ENCODE measurements at regions not wholly inside any gene's neighbourhood (a gene's known extent, or its start where the extent isn't known, plus 50 kb on each side); places are given as distances from the start of the nearest gene placed in this dataset.
"Not testable (repeated sequence)": the region's sequence is repeated elsewhere in the genome, so short reads cannot be mapped to it uniquely, and the experiment has no call there.

DNA sequence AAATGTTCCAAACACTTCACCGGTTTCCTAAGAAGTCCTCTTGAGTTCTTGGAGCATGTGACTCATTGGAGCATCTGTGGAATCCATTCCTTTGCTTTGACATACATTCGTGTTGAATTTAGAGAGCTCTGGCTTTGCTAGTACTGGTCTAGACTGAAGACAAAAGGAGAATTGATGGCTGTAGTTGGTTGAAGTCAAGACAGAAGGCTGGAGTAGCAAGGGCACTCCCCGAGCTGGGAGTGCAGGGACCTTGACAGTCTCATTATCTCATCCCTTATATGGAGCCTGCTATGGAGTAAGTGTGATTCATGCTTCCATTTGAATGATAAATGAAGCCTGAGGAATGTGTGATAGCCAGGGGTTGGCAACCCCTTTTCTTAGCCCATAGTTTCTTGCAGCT lies 1249.1 kb downstream of the TYW1 start:
- no peak for DNase-seq (ENCODE audit: low spot score)

DNA sequence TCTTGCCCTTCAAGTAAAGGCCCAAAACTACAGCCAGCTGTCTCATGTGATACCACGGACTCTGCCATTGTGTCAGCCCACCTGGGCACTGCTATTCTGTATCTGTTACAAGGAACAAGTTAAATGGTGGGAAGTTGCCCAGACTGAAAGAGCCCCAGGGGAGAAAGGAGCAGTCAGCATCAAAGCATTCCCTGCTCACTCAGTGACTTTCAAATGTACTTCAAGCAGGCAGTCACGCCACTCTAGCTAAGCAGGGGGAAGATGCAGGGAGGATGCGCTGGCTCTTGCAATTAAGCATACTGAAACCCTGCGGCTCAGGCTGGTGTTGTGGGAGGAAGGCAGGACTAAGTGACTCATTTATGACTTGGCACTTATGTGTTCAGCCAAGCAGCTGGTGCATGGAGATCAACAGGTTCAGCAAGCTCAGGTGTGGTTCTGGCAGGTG lies 1249.6 kb downstream of the TYW1 start:
- no peak for DNase-seq (ENCODE audit: low spot score)

DNA sequence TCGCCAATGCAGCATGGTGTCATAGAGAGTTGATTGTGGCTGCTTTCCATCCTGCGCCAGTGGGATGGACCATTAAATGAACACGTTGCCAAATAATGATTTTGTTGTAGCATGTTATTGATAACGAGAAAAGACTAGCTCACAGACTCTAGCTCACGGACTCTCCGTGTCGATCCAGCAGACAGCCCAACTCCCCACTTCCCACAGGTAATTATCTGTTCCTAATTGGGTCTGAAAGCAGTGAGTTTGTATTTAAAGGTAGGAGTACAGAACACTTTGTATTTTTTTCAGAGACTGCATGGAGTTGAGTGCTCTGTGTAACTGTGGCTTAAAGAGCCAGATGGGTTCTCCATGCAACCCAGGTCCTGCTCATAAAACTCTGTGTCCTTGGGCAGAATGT lies 1250.5 kb downstream of the TYW1 start:
- no peak for DNase-seq (ENCODE audit: low spot score)

DNA sequence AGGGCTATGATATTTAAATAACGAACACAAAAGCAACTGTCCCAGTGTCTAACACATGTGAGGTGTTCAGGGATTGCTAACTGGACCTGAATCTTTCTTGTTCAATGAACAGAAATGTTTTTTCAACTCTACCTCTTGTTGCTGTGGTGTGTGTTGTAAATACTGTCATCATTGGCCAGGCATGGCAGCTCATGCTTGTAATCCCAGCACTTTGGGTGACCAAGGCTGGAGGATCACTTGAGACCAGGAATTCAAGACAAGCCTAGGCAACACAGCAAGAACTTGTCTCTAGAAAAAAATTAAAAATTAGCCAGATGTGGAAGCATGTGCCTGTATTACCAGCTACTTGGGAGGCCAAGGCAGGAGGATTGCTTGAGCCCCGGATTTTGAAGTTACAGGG lies 1250.9 kb downstream of the TYW1 start:
- DNase-seq (ENCODE audit: low spot score): no peak

DNA sequence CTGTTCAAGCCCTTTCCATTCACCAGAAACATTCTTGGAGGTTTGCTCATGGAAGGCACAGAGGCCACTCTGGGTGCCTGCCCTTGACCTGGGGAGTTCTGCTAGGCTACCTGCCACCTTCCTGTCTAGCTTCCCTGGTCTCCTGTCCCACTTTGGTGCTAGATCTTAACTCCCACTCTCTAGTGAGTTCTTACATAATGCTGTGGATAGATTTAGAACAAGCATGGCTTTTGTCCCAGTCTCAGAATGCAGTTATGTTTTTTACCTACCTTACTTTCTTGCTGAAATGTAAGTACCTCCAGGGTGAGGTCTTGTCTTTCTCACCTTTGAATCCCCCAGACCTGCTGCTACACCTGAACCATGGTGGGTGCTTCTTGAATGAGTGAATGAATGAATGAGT lies 1252.3 kb downstream of the TYW1 start:
- no peak for DNase-seq (ENCODE audit: low spot score)

DNA sequence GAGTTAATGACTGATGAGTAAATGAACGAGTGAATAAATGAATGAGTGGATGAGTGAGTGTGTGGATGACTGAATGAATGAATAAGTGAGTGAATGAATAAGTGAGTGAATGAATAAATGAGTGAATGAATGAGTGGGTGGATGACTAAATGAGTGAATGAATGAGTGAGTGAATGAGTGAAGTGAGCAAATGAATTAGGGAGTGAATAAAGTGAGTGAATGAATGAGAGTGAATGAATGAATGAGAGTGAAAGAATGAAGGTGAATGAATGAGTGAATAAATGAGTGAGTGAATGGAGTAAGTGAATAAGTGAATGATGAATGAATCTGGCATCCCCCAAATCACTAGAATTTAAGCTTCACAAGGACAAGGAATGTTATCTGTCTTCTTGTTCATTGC lies 1253.0 kb downstream of the TYW1 start:
- no peak for DNase-seq (ENCODE audit: low spot score)

DNA sequence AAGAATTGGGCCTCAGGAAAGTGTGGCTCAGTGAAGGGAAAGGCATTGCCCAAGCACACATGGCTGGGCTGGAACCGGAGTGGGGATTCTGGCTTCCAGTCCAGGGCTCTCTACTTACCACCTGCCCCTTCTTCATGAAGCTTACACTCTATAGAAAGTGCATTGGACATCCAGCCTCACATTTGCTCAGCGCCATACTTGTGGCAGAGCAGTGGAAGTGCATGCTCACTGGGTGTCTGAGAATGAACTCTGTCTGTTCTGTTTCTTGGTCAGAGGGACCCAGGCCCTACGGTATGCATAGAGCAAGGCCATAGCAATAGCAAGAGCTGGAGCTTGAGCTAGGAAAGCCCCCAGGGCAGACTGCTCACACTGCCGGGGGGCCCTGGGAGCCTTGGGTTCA lies 1253.5 kb downstream of the TYW1 start:
- DNase-seq (ENCODE audit: low spot score): no peak

DNA sequence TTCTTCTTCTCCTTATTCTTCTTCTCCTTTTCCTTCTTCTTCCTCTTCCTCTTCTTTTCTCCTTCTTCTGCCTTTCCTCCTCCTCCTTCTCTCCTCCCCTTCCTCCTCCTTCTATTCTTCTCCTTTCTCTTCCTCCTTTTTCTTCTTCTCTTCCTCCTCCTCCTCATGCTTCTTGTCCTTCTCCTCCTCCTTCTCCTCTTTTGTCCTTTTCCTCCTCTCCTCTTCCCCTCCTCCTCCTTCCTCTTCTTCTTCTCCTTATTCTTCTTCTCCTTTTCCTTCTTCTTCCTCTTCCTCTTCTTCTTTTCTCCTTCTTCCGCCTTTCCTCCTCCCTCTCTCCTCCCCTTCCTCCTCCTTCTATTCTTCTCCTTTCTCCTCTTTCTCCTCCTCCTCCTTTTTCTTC lies 1258.2 kb downstream of the TYW1 start:
- DNase-seq (ENCODE audit: low spot score): not testable (repeated sequence)

DNA sequence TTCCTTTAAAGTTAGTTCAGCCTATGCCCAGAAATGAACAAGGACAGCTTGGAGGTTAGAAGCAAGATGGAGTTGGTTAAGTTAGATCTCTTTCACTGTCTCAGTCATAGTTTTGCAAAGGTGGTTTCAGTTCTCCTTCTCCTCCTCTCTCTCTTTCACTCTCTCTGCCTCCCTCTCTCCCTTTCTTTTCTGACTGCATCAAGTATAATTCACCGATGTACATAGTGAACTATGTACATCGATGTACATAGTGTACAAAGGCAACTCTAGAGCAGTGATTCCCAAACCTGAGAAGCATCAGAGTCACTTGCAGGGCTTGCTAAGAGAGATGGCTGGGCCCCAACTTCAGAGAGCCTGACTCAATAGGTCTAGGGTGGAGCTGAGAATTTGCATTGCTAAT lies 1259.7 kb downstream of the TYW1 start:
- DNase-seq (ENCODE audit: low spot score): no peak

DNA sequence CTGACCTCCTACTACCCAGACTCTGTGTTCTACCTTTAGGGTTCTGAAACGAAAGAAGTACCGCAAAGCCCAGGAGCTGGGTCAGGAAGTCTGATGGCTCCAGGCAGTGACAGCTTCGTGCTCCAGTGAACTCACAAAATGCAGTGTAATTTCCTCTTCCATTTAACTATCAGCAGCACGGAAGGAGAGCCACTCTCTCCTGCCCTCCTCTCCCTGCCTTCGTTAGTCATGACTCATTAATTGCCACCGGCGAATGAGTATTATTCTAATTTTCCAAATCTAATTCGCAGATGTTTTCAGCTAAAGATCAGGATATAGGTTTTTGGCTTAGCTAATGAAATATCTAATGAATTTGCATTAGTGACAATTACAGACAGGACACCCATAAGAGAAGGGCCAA lies 1262.0 kb downstream of the TYW1 start:
- no peak for DNase-seq (ENCODE audit: low spot score)

DNA sequence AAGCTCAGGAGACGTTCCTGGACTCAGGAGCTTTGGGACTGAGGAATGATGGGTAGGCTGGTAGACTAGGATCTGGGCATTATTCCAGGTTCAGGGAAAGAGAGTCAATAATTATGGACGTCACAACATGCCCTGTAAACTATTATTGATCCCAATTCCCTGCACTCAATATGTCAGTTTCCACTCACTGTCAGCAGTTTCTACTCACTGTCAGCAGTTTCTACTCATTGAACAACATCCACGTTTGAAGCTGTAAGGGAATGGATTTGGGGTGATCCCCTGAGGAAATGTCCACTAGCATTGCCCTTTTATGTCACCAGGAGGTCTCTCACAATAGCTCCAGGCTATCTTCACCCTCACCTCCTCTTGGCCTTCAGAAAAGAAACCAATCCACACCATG lies 1268.6 kb downstream of the TYW1 start:
- DNase-seq (ENCODE audit: low spot score): no peak

DNA sequence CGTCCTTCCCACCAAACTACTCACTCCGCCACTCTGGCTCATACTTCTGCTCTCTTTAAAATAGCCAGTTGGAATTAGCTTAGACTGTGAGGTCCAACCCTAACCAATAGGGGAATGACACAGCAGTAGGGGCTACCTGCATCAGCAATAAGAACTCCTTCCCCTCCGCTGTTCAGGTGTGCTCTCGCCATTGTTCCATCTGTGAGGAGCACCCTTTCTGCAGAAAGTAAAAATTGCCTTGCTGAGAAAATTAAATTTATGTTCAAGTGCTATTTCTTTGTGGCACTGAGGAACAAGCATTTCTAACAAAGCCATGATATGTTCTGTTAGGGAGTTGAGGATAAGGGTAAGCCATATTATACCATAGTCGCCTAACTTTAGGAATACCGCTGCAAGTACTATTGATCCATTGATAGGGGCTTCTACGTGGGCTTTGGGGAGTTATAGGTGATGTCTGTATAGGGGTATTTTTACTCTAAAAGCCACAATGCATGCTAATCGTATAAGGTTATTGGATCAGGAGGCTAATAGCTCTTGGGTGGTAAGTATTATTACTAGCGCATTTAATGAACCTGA lies 1269.5 kb downstream of the TYW1 start:
- no peak for DNase-seq (ENCODE audit: low spot score)

DNA sequence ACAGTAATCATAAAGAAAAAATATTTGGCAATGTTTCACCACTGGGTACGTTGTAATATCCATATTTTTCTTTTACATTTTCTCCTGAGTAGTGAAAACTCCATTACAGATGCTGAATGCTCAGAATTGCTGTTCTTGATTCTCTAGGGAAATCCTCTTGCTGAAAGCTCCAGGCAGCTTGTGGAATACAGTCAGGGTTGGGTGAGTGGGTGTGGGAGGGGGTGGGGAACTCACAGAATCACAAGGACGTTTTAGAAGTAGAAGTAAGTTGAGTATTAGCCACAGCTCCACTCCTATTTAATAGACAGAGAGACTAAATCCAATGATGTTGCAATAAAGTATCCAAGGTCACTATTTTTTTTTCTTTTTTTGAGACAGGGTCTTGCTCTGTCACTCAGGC lies 1270.9 kb downstream of the TYW1 start:
- DNase-seq (ENCODE audit: low spot score): no peak

DNA sequence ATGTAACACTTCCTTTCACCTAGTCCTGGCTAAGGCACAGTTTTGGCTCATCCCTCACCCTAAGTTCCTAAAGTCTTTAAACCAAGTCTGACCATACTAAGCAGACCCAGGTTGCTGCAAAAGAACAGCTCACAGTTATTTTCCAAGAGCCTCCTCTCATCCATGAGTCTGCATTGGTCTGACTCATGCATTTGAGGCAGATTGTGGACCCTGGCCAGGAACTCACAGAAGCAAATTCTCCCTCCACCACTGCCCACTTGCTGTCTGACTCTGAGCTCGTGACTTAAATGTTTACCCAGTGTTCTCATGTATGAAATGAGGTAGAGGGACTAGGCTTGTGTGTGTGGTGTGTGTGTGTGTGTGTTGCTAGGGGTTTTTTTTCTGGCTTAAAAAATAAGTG lies 1272.8 kb downstream of the TYW1 start:
- no peak for DNase-seq (ENCODE audit: low spot score)

DNA sequence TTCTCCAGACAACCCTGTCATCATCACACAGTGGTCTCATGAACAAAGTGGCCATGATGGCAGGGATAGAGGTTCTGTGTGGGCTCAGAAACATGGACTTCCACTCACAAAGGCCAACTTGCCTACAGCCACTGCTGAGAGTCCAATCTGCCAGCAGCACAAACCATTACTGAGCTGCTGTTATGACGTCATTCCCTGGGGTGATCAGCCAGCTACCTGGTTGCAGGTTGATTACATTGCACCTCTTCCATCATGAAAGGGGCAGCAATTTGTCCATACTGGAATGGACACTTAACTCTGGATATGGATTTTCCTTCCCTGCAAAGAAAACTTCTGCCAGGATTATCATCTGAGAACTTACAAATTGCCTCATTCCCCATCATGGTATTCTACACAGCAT lies 1275.9 kb downstream of the TYW1 start:
- no peak for DNase-seq (ENCODE audit: low spot score)

DNA sequence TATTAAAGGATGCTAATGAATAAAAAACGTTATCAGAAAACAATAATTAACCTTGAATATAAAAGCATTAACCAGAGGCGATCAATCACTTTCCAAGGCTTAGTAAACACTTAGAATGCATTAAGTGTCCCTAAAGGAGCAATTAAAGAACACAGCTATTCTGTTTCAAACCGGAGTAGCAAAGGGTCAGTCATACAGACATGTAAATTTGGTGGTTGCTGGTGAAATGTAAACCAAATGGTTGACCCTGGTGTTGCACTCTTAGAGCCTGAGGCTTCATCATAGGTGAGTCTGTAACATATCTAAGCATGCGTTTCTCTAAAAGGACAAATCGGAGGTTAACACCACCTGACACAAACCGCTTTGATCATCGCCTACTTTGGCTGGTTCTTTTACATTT lies 1280.1 kb downstream of the TYW1 start:
- DNase-seq (ENCODE audit: low spot score): no peak

DNA sequence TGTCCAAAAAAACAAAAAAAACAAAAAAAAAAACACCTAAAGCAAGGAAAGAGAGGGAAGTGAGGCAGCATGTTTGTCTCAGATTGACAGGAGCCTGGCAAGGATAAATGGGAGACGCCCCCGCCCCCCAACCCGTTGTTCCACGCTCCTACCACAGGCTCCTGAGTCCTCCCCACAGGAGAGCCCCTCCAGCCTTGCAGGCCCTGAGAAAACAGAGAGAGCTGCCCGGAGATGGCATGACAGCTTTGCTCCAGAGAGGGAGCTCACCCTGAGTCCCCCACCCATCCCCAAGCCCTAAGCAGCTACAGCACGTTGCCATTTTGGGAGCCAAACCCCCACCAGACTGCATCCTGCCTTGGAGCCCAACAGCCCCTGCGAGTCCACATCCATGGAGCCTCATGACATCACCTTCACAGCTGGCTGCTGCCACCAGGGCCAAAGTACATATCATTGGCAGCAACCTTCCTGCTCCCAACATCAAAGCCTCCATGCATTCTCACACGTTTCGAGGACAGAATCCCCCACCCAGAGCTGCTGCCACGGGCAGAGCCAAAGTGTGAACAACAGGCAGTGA lies 1283.3 kb downstream of the TYW1 start:
- no peak for DNase-seq (ENCODE audit: low spot score)

DNA sequence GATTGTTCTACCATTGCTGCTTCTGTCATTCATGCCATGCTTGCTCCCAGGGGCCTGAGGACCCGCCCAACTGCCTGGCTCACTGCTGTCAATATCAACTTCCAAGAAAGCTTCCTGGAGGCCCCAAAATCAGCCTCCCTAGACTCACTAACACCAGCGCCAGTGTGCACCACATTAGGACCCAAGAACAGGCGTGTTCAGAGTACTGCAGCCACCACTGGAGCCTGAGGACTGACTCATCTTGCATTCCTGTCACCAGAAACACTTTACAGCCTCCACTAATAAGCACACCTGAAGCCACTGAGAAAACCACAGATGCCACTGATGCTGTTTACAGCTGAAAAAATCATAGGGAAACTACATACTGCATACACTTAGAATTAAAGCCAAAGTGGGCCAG lies 1284.3 kb downstream of the TYW1 start:
- no peak for DNase-seq (ENCODE audit: low spot score)

DNA sequence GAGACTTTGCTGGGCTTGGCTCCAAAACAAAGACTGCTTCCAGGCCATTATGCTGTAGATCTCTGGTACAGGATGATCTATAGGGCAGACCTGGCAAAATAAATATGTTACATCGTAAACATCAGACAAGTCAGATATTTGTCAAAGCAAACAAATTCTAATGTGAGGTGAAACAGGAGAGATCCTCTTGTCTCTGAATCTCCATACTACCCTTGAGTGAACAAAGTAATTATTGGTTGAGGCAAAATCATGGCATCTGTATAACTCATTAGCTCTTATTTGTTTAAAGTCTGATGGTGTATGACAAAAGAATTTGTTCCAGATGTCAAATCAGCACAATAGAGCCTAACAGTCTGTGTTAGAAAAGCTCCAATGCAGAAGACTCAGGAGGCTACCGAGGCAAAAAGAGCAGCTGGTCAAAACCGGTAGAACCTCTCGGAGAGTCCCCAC lies 1291.5 kb downstream of the TYW1 start:
- no peak for DNase-seq (ENCODE audit: low spot score)

DNA sequence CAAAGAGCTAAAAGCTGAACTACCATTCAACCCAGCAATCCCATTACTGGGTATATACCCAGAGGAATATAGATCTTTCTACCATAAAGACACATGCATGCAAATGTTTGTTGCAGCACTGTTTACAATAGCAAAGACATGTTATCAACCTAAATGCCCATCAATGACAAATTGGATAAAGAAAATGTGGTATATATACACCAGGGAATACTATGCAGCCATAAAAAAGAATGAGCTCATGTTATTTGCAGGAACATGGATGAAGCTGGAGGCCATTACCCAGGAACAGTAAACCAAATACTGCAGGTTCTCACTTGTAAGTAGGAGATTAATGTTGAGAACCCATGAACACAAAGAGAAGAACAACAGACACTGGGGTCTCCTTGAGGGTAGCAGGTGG lies 1295.1 kb downstream of the TYW1 start:
- no peak for DNase-seq (ENCODE audit: low spot score)

DNA sequence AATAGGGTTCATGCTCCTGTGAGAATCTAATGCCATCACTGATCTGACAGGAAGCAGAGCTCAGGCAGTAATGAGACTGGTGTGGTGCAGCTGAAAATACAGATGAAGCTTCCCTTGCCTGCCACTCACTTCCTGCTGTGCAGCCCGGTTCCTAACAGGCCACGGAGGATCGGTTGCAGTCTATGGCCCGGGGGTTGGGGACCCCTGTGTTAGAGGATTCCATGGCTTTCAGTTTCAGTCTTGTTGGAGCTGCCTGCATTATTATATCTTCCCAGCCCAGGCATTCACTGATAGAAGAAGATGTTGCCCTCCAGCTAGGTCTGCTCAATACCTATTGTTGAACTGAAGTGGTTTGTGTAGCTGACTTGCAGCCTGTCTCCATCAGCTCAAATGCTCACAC lies 1298.8 kb downstream of the TYW1 start:
- no peak for DNase-seq (ENCODE audit: low spot score)

DNA sequence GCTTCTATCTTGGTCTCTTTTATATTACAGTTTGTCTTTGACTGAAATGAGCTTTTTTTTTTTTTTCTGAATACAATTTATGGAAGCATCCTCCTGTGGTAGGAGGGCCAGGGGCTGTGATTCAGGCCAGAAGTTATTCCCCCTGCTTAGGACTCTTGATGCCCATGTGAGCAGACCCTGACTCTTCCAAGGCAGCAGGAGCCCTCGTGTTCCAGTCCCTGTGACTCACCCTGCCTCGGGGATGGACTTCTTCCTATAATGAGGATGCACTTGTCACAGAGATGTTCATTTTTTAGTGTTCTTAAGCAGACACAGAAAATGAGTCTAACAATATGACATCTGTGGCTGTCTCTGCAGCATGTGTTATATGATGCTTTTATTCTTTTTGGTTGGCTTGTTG lies 1293.7 kb upstream of the AUTS2 start:
- no peak for DNase-seq (ENCODE audit: low spot score)

DNA sequence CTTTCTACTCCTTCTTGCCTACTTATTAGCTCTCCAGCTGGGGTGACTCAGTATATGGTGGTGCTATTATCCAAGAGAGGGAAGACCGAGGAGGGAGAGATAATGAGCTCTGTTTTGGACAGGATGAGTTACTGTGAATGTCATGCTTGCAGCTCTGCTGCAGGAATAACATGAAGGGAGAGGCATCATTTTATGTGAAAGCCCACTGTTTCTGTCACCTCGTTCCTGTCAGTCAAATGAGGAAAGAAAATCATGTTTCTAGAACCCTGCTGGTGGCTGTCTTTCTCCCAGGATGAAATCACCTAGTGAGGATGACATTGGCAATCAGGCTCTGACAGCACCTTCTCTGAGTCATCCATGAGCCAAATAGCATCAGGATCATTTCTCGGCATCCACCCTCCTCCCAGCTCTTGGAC lies 1291.6 kb upstream of the AUTS2 start:
- DNase-seq (ENCODE audit: low spot score): no peak

DNA sequence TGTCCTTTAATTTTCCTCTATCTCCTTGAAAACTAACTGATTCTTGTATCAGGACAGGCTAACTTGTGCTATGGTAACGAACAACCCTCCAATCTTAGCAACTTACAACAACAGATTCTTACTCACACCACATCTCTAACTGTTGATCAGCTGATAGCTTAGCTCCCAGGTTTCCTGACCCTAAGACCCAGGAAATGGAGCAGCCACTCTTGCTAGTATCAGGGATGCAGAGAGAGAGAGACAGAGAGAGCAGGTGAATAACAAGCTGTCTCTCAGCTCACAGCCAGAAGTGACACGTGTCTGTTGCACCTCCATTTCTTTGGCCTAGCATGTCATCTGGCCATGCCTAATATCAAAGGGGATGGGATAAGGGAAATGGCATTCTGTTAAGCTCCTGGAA lies 1289.0 kb upstream of the AUTS2 start:
- DNase-seq (ENCODE audit: low spot score): no peak

DNA sequence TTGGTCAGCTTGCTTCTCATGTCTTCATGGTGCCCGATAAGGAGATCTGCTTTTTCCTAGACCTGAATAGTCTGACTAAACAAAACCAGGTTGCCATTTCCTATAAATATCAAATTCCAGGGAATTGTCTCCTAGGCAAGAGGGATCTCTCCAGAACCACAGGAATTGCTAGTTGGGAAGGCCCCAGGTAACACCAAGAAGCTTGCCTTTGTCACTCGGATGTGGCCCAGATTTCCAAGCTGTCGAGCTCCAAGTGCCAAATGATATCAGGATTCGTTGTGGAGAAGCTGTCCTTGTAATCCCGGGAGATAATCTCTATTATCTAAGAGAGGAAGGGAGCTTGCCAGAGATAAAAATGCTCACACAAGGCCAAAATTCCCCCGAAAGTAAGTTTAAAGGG lies 1288.5 kb upstream of the AUTS2 start:
- no peak for DNase-seq (ENCODE audit: low spot score)

Data from hematopoietic multipotent progenitor cell treated with erythropoietin and hydrocortisone succinate and interleukin-3 and kit ligand, for 15 days (in vitro differentiated cells).